Nephron progenitor cell (in vitro differentiated cells): ENCODE measurements at regions not wholly inside any gene's neighbourhood (a gene's known extent, or its start where the extent isn't known, plus 50 kb on each side); places are given as distances from the start of the nearest gene placed in this dataset.

Source experiments
- DNase-seq: peaks from one replicate; pipeline ENCODE4 v3.0.0; 2021
- H3K27ac Mint-ChIP-seq: 2 replicates; pipeline ENCODE4 v1.8.0; 2021; ENCODE audit warnings: mild to moderate bottlenecking, moderate library complexity, mixed read lengths
- H3K27me3 Mint-ChIP-seq: 2 replicates; pipeline ENCODE4 v1.8.0; 2021; ENCODE audit warnings: mild to moderate bottlenecking, low read depth, mixed read lengths; ENCODE audit not compliant: poor library complexity
- H3K36me3 Mint-ChIP-seq: 2 replicates; pipeline ENCODE4 v1.8.0; 2021; ENCODE audit warnings: low read depth, mixed read lengths
- H3K4me1 Mint-ChIP-seq: 2 replicates; pipeline ENCODE4 v1.8.0; 2021; ENCODE audit warnings: mixed read lengths
- H3K4me3 Mint-ChIP-seq: 2 replicates; pipeline ENCODE4 v1.8.0; 2021; ENCODE audit warnings: mild to moderate bottlenecking, moderate library complexity, mixed read lengths
- H3K9me3 Mint-ChIP-seq: 2 replicates; pipeline ENCODE4 v1.8.0; 2021; ENCODE audit warnings: mild to moderate bottlenecking, moderate library complexity, mixed read lengths
- TF ChIP-seq, protein P1 (sequence below): fragments of 200-600 bp; sonication (generic); IDR thresholded peaks from 2 replicates; pipeline ENCODE4 v1.5.0; 2021; ENCODE audit warnings: antibody characterized with exemption

DNA sequence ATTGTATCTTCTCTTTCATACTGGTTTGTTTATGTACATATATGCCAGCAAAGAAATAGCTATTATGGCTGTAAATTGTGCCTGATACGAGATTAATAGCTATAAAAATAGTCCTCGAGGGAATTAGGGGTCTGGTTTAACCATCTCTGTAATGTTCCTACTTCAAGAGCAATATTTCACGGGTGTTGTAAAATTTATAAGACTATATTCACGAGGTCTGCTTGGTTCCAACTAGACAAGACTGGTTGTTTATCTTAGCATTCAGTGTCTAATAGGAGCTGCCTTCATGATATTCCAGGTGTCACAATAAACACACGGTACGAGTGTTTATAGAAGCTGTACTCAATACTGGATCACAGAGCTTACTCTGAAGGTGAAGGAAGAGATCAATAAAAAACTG lies 389.9 kb downstream of the SIPA1L2 start:
- TF ChIP-seq, protein P1, sequence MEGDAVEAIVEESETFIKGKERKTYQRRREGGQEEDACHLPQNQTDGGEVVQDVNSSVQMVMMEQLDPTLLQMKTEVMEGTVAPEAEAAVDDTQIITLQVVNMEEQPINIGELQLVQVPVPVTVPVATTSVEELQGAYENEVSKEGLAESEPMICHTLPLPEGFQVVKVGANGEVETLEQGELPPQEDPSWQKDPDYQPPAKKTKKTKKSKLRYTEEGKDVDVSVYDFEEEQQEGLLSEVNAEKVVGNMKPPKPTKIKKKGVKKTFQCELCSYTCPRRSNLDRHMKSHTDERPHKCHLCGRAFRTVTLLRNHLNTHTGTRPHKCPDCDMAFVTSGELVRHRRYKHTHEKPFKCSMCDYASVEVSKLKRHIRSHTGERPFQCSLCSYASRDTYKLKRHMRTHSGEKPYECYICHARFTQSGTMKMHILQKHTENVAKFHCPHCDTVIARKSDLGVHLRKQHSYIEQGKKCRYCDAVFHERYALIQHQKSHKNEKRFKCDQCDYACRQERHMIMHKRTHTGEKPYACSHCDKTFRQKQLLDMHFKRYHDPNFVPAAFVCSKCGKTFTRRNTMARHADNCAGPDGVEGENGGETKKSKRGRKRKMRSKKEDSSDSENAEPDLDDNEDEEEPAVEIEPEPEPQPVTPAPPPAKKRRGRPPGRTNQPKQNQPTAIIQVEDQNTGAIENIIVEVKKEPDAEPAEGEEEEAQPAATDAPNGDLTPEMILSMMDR, result no peak
- peaks cover 8% of the 10 kb centered on the region for H3K36me3 Mint-ChIP-seq
- H3K27me3 Mint-ChIP-seq, result peaks cover 4% of the 10 kb centered on the region
- H3K27ac Mint-ChIP-seq, result no peak overlapping the region
- no peak for DNase-seq
- H3K9me3 Mint-ChIP-seq, result peaks cover 20% of the 10 kb centered on the region
- H3K4me1 Mint-ChIP-seq, result peaks cover 22% of the 10 kb centered on the region
- no peak overlapping the region for H3K4me3 Mint-ChIP-seq

DNA sequence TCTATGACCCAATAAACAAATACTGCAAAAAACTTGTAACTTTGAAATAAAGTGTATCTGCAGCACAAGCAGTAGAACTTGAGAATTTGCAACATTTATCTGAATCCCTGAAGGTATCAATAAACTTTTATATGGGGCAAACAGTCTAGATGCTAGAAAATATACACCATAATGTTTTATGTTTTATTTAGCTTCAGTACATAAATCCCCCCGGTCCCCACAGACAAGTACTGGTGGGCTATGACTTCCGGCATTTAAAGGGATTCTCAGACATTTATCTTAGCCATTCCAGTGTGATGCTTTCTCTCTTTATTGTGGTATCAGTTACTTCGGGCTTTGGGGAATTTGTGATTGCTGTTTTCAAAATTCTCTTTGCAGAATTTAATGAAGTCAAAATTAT lies 390.4 kb downstream of the SIPA1L2 start:
- Mint-ChIP-seq H3K4me3 (no peak overlapping the region), H3K36me3 (peaks cover 8% of the 10 kb centered on the region), H3K27ac (no peak overlapping the region), H3K9me3 (peaks cover 22% of the 10 kb centered on the region), H3K27me3 (peaks cover 4% of the 10 kb centered on the region), H3K4me1 (peaks cover 22% of the 10 kb centered on the region)
- DNase-seq, result no peak
- TF ChIP-seq, protein P1, result no peak

DNA sequence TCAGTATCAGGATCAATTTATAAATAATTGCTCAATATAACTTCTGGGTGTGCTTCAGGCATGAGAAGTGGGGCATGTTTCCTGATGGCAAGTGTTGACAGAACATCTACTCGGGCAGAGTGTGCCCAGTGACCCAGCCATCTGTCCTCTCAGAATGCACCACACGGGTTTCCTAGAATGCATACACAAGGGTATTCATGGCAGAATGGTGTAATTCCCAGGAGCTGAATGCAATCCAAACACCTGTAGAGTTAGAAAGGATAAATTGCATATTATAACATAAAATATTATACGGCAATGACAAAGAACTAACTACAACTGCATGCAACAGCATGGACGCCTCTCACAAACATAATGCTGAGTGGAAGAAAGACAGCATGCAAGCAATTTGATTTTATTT lies 391.9 kb downstream of the SIPA1L2 start:
- H3K27me3 Mint-ChIP-seq, result peaks cover 4% of the 10 kb centered on the region
- TF ChIP-seq, protein P1, result no peak
- H3K36me3 Mint-ChIP-seq, result peaks cover 17% of the 10 kb centered on the region
- DNase-seq, result no peak
- H3K27ac Mint-ChIP-seq, result no peak overlapping the region
- H3K4me1 Mint-ChIP-seq, result peaks cover 26% of the 10 kb centered on the region
- peaks cover 32% of the 10 kb centered on the region for H3K9me3 Mint-ChIP-seq
- no peak overlapping the region for H3K4me3 Mint-ChIP-seq

DNA sequence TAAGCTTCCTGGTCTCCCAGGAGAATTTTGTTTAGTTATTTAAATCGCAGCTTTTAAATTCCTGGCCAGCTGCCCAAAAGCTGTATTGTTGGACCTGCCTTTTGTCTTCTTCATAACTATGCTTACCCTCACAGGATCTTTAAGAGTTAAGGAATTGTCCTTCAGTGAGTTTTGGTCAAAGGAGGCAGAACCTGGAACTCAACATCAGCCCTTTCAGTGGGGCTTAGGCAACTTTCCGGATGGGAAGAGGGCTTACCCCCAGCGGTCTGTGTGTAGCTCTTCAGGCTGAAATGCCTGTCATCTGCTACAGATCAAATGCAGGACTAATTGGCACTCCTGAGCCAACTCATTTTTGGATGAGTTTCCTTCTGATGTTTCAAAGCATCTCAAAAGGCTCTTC lies 402.6 kb downstream of the SIPA1L2 start:
- Mint-ChIP-seq H3K9me3 (peaks cover 8% of the 10 kb centered on the region), H3K27me3 (peaks cover 5% of the 10 kb centered on the region), H3K4me3 (no peak overlapping the region), H3K27ac (no peak overlapping the region), H3K4me1 (peaks cover 58% of the 10 kb centered on the region), H3K36me3 (no peaks in the 10 kb centered on the region)
- no peak for DNase-seq
- TF ChIP-seq, protein P1, result no peak

DNA sequence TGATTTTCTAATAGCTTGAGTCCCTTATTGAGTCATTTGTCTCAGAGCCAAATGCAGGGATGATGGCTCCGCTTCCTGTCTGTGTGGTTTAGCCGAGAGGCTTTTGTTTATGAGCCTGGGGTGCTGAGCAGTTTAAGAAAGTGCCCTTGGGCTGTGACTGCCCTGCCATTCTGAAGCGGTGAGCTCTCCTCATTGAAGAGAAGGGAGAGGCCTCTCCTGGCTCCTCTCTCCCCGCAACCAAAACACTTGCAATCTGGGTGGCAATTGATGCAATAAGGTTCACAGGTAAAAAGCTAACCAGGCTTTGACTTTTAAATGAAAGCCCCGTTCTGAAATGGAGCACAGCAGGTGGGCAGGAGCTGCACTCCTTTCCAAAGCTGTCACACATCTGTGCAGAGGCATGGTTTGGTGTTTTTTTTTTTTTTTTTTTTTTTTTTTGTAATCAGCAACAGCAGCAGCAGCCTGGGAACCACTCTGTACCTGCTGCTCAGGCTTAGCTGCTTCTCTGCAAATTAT lies 403.7 kb downstream of the SIPA1L2 start:
- Mint-ChIP-seq H3K27me3 (peaks cover 5% of the 10 kb centered on the region), H3K4me1 (peaks cover 57% of the 10 kb centered on the region), H3K9me3 (peaks cover 10% of the 10 kb centered on the region), H3K36me3 (no peaks in the 10 kb centered on the region), H3K27ac (no peak overlapping the region), H3K4me3 (peak overlapping the region; percentile 1)
- TF ChIP-seq, protein P1, result no peak
- no peak for DNase-seq

DNA sequence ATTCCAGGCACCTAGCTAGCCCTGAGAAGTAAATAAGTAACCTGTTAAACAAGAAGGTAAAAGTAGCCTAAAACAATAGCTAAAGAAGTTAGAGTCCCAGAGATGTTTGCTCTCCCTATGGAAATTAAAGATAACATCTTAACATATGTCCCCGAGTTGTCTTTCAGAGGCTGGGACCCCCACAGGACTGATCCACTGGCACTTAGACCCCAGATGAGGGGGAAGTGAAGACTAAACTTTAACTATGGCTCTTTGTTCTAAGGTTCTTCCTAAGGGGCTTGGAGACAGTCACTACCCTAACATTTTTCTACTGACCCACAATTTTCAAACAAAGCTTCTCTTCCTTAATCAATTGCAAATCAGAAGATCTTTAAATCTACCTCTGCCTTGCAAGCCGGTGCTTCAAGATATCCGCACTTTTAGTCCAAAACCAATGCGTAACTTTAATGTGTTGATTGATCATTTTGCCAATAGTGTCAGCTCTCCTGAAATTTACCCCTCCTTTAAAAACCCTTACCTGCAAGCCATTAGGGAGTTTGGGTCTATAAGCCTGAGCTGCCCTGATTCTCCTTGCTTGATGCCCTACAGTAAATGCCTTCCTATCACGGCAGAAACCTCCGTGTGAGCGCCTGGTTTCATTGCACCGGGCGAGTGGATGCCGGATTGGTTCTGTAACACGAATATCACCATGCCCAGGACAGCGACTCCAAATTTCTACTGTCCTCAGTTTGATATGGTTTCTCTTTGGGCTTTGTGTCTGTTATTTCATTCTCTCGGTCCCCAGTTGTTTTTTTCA lies 404.4 kb downstream of the SIPA1L2 start:
- Mint-ChIP-seq H3K4me3 (peak overlapping the region; percentile 1), H3K27me3 (peaks cover 5% of the 10 kb centered on the region), H3K9me3 (peaks cover 10% of the 10 kb centered on the region), H3K27ac (no peak overlapping the region), H3K4me1 (peaks cover 56% of the 10 kb centered on the region), H3K36me3 (no peaks in the 10 kb centered on the region)
- TF ChIP-seq, protein P1, result no peak
- DNase-seq, result no peak
